WTC11 (cell line): ENCODE measurements at regions not wholly inside any gene's neighbourhood (a gene's known extent, or its start where the extent isn't known, plus 50 kb on each side); places are given as distances from the start of the nearest gene placed in this dataset.

ENCODE experiments used
- AFF4 ChIP-seq: sonication (generic); formaldehyde crosslinking; IDR thresholded peaks from 2 replicates; pipeline ENCODE4 v1.8.1; 2023; ENCODE audit warnings: mild to moderate bottlenecking, missing genetic modification reagents, borderline replicate concordance
- CTCF ChIP-seq: fragments of 200-600 bp; IDR thresholded peaks from 2 replicates; pipeline ENCODE4 v1.8.0; 2022; ENCODE audit warnings: antibody characterized with exemption
- ERG ChIP-seq: fragments of 250-450 bp; sonication (Bioruptor Pico); IDR thresholded peaks from 2 replicates; pipeline ENCODE4 v1.8.0; 2021; ENCODE audit warnings: mild to moderate bottlenecking
- FOXP4 ChIP-seq: sonication (generic); formaldehyde crosslinking; IDR thresholded peaks from 2 replicates; pipeline ENCODE4 v1.8.0; 2022; ENCODE audit warnings: mild to moderate bottlenecking, missing genetic modification reagents
- HMGA2 ChIP-seq: fragments of 250-450 bp; sonication (Bioruptor Pico); IDR thresholded peaks from 2 replicates; pipeline ENCODE4 v1.4.0; 2021; ENCODE audit warnings: mild to moderate bottlenecking, moderate library complexity
- IRF1 ChIP-seq: sonication (generic); formaldehyde crosslinking; IDR thresholded peaks from 2 replicates; pipeline ENCODE4 v1.8.0; 2023; ENCODE audit warnings: missing genetic modification reagents
- MAX ChIP-seq: sonication (generic); formaldehyde crosslinking; IDR thresholded peaks from 2 replicates; pipeline ENCODE4 v1.8.0; 2022; ENCODE audit warnings: mild to moderate bottlenecking, missing genetic modification reagents
- MXD4 ChIP-seq: fragments of 250-450 bp; sonication (Bioruptor Pico); IDR thresholded peaks from 2 replicates; pipeline ENCODE4 v1.8.0; 2021; ENCODE audit warnings: mild to moderate bottlenecking, moderate library complexity, borderline replicate concordance
- SMAD3 ChIP-seq: sonication (generic); formaldehyde crosslinking; IDR thresholded peaks from 2 replicates; pipeline ENCODE4 v1.8.0; 2022; ENCODE audit warnings: missing genetic modification reagents, mild to moderate bottlenecking, borderline replicate concordance
- SP1 ChIP-seq: sonication (generic); formaldehyde crosslinking; conservative IDR thresholded peaks from 2 replicates; pipeline ENCODE4 v1.8.1; 2022; ENCODE audit warnings: missing genetic modification reagents
- STAT6 ChIP-seq: sonication (generic); formaldehyde crosslinking; conservative IDR thresholded peaks from 2 replicates; pipeline ENCODE4 v1.8.1; 2023; ENCODE audit warnings: mild to moderate bottlenecking, low read depth, missing genetic modification reagents, moderate library complexity
- TCF7 ChIP-seq: sonication (generic); formaldehyde crosslinking; IDR thresholded peaks from 2 replicates; pipeline ENCODE4 v1.8.0; 2022; ENCODE audit warnings: mild to moderate bottlenecking, low read depth, missing genetic modification reagents, moderate library complexity

GRCh38 chr10:26628395-26628794, 69.1 kb upstream of the PDSS1 start:
- TF ChIP-seq CTCF (no peak), FOXP4 (CRISPR knock-in tag) (no peak), SP1 (CRISPR knock-in tag) (no peak), HMGA2 (CRISPR knock-in tag) (no peak), MXD4 (CRISPR knock-in tag) (no peak), ERG (CRISPR knock-in tag) (no peak), SMAD3 (CRISPR knock-in tag) (no peak), IRF1 (CRISPR knock-in tag) (no peak), MAX (CRISPR knock-in tag) (no peak), TCF7 (CRISPR knock-in tag) (no peak), STAT6 (CRISPR knock-in tag) (no peak), AFF4 (CRISPR knock-in tag) (no peak)
